SKM-1 treated with dmso at 0.1 percent for 144 hours (cell line): ENCODE measurements at regions not wholly inside any gene's neighbourhood (a gene's known extent, or its start where the extent isn't known, plus 50 kb on each side); places are given as distances from the start of the nearest gene placed in this dataset.
"Not testable (repeated sequence)": the region's sequence is repeated elsewhere in the genome, so short reads cannot be mapped to it uniquely, and the experiment has no call there.

Experiments used
- DNase-seq: peaks from one replicate; lab custom pipeline; 2025; ENCODE audit not compliant: unreplicated experiment; lab: John Stamatoyannopoulos, UW

DNA sequence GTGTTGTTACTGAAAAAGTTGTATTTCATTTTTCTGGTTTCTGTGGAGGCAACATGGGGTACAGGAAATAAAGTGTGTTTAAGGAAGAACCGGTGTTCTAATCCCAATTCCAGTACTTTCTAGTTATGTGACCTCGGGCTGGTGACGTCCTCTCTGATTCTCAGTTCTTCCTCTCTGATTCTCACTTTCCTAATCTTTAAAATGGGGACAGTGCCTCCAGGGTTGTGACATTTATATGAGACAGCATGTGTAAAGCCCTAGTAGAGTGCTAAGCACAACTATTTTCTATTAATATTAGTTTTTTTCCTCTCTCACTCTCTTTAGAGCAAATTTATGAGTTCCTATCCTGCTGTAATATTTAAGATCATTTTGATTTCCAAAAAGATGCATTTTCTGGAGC, 50.9 kb upstream of the PTPDC1 start:
- no peak for DNase-seq

DNA sequence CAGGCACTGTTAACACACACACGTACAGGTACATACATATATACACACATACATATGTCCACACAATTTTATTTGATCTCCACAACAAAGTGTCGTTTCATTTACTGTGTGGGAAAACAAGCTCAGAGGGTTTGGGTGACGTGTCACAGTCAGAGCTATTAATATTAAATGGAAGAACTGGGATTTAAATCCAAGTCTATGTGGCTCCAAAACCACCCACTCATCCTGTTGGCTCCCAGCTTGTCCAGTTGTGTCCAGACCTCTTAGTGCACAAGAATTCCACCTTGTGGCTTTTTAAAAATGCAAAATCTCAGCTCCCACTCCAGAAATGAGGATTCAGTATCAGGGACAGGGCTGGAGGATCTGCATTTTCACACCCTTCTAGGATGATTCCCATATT, 52.3 kb upstream of the PTPDC1 start:
- DNase-seq, result no peak

DNA sequence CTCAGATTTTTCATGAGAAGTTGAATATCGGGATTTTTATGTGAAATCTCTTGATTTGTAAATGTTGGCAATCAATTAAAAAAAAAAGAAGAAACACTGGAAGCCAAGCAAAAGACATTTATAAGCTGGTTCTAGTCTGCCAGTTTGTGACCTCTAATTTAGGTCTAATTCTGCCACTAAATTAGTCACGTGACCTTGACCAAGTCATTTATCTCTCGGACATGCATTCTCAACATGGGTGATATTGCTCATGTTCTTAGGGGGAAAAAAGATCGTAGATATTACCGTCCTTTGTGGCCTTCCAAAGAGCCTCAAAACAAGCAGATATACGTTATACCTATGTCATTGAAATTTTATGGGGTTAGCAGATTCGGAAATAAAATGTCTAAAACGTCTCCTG, 52.9 kb upstream of the PTPDC1 start:
- no peak for DNase-seq

- DNase-seq, result peak; percentile 50
Observed at GRCh38 chr9:94030318-94031179, 53.7 kb upstream of the PTPDC1 start.

DNA sequence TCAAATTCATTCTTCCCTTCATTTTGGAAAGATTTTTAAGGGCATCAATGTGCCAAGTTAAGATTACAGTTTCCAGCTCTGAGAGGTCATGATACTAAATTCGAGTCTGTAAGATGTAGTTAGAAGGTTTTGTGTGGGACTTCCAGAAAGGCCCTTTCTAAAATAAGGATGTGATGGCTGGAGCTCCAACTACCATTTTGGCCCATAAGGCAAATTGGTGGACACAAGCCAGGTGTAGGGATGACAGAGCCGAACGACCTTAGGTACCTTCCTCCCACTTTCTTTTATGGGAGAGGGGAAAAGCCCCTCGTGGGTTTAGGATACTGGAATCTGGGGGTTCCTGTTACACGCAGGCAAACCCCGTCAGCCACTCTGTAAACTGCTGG, 54.3 kb upstream of the PTPDC1 start:
- DNase-seq, result no peak

DNA sequence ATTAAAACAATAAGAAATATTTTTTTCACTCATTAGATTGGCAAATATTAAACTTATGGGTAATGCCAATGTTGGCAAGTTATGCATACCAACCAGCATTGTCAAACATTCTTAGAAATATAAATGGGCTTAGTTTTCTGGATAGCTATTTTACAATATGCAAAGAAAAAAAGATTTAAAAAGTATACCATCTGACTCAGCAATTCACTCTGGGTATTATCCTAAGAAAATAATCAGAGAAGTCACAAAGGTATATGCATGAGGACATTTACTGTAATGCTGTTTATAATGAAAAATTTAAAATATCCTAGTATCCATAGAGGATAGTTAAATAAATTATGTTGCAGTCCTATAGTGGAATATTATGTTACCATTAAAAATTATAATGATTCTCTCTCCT, 57.4 kb upstream of the PTPDC1 start:
- DNase-seq, result no peak

- DNase-seq, result not testable (repeated sequence)
Observed at GRCh38 chr9:94022476-94022875, 61.8 kb upstream of the PTPDC1 start.

DNA sequence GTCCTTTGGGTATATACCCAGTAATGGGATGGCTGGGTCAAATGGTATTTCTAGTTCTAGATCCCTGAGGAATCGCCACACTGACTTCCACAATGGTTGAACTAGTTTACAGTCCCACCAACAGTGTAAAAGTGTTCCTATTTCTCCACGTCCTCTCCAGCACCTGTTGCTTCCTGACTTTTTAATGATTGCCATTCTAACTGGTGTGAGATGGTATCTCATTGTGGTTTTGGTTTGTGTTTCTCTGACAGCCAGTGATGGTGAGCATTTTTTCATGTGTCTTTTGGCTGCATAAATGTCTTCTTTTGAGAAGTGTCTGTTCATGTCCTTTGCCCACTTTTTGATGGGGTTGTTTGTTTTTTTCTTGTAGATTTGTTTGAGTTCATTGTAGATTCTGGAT, 63.4 kb upstream of the PTPDC1 start:
- not testable (repeated sequence) for DNase-seq

GRCh38 chr9:94018628-94019027, 63.5 kb upstream of the BARX1 start:
- DNase-seq, result no peak

DNA sequence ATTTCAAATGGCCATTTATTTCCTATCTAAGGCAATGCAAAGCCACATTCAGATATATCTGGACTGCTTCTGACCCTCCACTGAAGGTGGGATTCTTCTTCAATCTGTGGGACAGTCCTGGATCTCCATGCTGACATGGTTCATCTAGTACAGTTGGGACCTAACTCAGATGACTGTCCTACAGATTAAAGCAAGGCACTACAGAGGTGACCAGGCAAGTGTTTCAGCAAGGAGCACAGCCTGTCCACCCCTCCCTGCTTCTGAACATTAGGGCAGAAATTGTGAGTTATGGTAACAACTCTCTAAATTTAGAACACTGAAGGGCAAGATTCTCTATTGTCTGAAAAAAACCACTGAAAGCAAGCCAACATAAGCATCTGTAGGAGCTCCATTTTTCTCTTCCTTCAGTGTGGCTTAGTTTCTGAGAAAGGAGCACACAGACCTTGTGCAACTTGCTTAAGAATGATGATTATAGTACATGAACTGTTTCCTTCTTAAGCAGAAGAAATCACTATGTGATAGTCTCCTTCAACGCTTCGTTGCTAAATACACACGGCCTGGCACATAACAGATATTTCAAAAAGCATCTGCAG, 62.9 kb upstream of the BARX1 start:
- DNase-seq, result no peak

- DNase-seq, result no peak
Observed at GRCh38 chr9:94016744-94017143, 61.6 kb upstream of the BARX1 start.

GRCh38 chr9:94014920-94015319, 59.8 kb upstream of the BARX1 start:
- no peak for DNase-seq

DNA sequence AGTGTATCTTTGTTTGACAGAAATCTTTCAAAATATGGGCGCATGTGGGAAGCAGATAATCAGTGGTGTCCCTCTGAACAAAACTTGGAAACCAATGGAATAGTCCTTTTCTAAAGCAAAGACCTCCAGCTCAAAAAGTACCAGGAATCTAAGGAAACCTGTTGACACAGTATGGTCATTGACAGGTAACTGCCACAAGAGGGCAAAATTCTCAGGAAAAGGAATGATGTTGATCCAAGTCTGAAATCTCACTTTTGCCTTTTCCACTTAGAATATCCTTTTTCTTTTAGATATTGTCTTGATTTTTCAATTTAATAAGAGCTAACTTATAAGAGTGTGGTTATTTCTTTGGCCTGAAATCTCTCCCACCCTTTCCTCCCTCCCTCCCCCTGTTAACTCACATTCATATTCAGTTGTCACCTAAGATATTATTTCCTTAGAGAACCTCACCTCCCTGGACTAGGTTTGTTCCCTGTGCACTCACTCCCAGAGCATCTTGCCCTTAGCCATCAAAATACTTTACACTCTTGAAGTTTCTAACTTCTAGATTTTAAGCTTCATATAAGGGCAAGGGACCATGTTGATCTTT, 59.0 kb upstream of the BARX1 start:
- DNase-seq, result peak; percentile 24

GRCh38 chr9:94010980-94011533, 55.9 kb upstream of the BARX1 start:
- DNase-seq, result no peak

GRCh38 chr9:94005272-94005901, 50.2 kb upstream of the BARX1 start:
- DNase-seq, result no peak
